OCI-M2 (cell line): ENCODE measurements at regions not wholly inside any gene's neighbourhood (a gene's known extent, or its start where the extent isn't known, plus 50 kb on each side); places are given as distances from the start of the nearest gene placed in this dataset.

Experiments
- DNase-seq: peaks from one replicate; lab custom pipeline; 2025; ENCODE audit not compliant: unreplicated experiment; lab: John Stamatoyannopoulos, UW

DNA sequence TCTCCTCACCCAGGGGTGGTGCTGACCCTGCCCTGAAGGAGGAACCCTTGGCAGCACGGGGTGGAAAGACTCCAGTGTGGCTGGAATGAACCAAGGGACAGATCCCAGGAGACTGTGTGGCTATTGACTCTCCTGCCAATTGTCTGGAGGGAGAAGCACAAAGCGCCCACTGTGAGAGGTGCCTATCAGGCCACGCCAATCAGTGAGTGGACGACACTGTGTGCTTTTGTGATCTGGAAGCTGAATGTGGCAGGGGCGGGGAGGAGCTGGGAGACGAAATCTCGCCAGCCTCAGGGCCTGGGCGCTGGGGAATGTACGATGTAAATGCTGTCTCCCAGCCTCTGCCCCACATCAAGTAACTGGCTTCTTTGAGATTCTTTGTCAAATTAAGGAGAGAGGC, 167.1 kb downstream of the ZBTB18 start:
- DNase-seq, result no peak

DNA sequence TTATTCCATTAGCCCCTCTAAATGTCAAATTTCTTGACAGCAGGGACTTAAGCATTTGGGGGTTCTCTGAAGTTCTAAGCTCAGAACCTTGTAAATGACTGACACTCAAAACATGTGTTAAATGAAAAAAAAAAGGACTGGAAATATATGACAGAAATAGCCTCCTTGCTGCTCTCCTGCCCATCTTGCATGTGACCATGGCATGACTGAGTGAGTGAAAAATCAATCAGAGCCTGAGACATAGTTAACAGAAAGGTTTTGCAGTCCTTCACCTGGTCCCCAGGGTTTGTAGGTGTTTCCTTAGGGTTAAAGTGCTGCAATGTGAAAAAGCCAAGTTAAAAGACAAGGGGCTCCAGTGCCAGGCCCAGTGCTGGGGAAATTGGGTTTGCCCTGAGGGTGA, 168.1 kb downstream of the ZBTB18 start:
- DNase-seq, result no peak

DNA sequence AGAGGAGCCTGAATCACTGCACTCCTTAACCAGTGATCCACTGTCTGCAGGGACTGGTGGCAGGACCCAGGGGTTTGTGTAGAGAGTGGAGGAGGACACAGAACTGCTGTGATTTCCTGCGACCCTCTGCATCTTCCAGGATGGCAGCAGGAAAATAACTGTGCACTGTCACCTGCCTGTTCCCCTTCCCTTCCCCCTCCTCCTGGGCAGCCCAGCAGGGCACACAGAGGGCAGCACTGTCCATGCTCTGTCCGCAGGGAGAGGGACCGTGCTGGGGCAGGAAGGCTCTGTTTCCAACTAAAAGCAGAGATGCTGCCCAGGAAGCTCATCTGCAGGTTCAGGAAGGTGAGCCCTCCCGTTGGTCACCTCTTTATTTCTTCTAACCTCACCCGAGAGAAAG, 168.7 kb downstream of the ZBTB18 start:
- no peak for DNase-seq

DNA sequence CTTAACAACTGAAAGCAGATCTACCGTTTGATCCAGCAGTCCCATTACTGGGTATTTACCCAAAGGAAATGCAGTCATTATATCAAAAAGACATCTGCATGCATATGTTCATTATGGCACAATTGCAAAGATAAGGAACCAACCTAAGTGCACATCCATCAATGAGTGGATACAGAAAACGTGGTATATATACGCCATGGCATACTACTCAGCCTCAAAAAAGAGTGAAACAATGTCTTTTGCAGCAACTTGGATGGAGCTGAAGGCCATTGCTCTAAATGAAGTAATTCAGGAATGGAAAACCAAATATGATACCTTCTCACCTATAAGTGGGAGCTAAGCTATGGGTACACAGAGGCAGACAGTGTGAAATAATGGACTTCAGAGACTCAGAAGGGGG, 169.3 kb downstream of the ZBTB18 start:
- no peak for DNase-seq

DNA sequence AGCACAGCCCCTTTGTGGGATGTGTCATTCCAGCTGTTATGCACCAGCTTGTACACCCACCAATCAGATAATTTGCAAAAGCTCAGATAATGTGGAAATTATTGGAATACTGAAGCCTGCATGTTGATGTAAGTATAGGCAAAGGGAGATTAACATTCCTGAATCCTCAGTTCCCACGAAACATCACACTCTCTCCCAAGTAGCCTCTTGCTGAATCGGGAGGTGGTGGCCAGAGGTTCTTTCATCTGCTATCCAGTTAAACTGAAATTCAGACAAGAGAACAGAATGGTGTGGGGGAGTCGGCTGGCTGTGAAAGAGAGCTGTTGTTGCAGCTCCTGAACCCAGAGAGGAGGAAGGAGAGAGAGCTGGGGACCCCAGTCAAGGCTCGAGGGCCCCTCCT, 170.9 kb downstream of the ZBTB18 start:
- DNase-seq, result no peak

DNA sequence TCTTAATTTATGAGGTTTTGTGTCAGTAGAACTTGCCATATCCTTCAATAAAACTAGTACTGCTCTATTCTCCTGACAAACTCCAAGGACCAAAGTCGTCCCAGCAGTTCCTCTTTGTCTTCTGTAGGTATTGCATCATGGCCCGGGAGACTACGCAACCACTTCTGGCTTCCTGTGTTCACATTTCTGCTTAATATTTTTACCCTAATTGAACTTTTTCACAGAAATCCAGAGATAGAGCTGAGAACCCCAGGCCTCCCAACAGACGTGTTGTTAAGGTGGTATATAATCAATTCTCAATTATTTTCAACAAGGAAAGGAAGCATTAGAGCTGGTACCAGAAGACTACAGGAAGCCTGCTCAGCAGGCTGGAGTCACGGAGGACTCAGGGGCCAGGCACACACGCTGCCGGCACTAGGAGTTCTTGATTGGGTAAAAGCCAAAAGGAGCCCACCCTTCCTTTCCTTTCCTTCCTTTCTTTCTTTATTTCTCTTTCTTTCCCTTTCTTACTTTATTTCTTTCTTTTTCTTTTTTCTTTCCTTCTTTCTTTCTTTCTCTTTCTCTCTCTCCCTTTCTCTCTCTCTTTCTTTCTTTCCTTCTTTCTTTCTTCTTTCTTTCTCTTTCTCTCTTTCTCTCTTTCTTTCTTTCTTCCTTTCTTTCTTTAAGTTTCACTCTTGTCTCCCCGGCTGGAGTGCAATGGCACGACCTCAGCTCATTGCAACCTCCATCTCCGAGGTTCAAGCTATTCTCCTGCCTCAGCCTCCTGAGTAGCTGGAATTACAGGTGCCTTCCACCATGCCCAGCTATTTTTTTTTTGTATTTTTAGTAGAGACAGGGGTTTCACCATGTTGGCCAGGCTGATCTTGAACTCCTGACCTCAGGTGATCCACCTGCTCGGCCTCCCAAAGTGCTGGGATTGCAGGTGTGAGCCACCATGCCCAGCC, 173.7 kb downstream of the ZBTB18 start:
- no peak for DNase-seq

DNA sequence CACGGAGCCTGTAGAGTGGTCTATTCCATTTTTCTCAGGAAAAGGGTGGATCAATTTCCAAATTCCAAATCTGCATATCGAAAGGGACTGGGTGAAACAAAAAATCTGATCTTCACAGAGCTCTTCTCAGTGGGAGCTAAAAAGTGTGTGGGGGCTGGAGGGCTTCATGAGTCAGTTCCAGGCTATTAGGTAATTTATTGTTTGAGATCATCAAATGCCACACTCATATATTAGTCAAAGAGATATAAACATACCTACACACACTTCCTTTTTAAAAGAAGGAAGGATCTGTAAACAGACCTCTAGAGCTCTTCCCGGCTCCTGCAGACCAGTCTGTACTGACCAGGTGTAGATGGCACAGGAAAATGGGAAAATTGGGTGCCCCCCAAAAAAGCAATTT, 175.4 kb downstream of the ZBTB18 start:
- no peak for DNase-seq

DNA sequence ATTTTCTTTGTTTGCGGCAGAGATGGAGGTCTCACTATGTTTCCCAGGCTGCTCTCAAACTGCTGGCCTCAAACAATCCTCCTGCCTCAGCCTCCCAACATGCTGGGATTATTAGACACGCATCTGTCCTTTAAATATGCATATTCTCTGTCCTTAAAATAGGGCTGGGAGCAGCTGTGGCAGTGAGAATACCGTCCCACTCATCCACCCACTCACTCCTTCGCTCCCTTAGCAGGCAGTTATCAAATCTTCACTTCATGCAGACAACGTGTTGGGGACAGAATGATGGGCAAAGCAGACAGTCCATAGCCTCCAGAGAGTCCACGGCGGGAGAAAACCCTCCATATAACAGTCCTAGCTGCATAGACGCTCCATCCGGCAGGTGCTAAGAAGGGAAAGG, 179.4 kb downstream of the ZBTB18 start:
- DNase-seq, result no peak

DNA sequence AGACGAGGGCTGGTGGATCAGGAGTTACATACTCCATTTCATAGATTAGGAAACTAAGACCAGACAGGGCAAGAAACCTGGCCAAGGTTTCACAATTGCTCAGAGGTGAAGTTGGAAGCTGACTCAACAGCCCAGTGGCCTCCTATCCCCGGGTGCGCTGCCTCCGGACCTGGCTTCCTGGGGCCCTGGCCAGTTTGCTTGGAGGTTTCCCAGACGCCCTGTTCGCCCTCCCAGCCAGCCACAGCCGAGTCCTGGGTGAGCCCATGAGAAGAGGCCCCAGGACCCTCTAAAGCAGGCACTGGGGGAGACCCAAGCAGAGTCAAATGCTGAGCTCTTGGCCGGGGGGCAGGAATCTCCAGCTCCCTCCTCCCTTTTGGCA, 180.1 kb downstream of the ZBTB18 start:
- DNase-seq, result no peak

DNA sequence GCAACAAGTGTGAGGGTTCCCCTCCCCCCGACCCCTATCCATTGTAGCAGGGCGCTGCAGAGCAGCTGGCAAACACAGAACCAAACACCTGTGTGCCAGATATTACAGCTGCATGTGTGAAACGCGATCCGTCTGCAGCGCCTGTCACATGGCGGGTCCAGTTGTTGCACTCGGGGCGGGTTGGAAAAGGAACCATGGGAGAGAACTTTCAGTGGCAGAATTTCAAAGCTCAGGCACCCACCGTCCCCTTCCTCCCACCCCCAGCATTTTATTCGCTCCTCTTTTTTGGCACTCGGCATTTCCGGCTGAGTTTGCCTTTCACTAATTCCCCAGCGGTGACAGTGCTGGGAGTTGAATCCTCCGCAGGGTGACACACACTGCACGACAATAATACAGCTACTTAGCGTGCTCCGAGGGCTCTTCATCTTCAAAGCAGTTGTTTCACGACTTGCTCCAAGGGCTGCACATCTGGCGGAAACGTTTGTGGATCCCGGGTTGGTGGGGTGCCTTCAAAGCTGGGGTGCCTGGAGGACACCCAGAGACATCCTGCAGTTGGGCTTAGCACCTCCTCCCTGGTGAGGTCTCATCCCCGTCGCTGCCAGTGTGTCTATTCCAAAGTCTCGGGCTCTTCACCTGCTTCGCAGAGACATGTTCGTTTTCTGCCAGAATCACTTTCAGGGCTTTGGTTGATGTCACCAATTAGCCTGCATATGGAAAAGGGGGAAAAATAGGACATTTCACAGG, 180.7 kb downstream of the ZBTB18 start:
- no peak for DNase-seq

DNA sequence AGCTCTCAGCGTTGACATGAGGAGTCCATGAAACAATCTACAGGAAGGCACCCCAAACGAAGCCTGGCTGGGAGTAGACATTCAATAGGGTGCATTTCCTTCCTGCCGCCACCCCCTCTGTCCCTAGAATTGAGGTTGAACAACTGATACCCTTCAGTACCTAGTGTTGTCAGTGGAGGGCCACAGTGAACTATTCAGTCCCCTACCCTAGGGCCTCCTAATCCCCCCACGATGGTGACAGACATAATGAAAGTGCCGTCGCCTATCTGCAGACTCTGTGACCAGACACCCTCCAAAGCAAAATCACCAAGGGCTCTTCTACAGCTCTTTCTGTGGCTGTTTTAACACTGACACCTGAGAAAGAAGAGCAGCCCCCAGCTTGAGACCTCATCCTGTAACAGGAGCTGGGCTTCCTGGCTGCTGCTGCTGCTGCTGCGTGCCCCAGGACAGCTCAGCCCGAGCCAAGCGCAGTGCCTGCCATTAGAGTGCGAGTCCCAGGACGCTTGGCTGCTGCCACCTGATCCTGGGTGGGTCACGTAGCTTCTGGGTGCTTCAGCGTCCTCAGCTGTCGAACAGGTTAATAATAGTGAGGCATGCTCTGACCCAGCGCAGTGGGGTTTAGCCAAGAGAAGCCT, 183.0 kb downstream of the ZBTB18 start:
- no peak for DNase-seq

DNA sequence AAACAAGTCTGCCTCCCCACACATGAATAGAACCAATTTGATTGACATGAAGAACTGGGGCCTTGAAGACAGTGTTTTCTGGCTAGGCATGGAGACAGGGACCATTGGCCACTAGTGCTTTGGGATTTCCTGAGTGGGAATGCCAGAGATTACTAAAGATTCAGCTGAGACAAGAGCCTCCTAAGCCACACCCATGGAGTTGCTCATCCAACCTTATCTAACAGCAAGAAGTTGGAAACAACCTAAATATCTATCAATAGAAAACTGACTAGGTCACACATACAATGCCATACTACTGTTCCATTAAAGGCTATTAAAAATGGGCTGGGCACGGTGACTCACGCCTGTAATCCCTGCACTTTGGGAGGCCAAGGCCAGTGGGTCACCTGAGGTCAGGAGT, 184.1 kb downstream of the ZBTB18 start:
- no peak for DNase-seq

DNA sequence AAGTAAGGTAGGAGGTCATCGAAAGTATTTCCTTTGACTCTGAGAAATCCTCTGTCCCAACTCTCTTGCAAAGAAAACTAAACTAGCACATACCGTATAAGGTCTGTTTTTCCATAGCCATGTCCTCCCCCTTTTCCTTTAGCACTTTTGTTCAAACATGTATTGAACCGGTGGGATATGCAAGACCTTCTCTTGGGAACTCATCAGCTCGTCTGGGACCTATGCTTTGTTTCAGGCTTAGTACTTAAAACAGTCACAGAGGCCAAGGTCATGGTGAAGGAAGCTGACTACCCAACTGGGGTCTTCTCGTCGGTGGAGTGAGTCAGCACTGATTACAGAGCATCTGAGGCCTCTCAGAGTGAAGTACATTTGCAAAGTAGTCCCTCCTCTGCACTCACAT, 185.0 kb downstream of the ZBTB18 start:
- DNase-seq, result no peak

DNA sequence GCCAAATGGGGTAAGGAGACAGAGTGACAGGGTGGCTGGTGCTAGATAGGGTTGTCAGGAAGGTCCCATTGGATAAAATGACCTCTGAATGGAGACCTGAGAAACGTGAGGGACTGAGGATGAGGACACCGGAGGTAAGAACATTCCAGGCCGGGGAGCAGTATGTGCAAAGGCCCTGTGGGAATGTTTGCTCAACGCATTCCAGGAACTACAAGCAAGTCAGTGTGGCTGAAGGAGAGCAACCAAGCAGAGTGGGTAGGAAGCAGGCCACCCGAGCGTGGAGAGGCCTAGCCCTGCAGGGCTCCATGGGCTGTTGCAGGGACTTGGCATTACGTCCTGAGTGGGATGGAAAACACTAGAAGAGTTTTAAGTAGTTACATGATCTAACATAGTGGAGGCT, 185.6 kb downstream of the ZBTB18 start:
- no peak for DNase-seq

DNA sequence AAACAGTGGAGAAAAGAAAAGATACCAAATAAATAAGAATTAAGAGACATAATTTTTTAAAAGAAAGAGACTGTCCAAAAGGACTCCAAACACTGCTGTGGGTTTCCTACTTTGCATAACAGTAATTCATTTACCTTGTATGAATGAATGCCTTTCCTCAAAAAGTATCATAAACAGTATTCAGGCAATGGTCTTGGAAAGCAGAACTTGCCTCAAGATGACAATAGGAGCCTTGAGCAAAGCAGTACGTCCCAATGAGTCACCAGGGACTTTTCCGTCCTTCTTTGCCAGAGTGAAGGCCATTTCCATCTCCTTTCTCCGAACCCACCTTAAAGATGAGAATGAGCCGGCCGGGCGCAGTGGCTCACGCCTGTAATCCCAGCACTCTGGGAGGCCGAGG, 186.4 kb downstream of the ZBTB18 start:
- no peak for DNase-seq

DNA sequence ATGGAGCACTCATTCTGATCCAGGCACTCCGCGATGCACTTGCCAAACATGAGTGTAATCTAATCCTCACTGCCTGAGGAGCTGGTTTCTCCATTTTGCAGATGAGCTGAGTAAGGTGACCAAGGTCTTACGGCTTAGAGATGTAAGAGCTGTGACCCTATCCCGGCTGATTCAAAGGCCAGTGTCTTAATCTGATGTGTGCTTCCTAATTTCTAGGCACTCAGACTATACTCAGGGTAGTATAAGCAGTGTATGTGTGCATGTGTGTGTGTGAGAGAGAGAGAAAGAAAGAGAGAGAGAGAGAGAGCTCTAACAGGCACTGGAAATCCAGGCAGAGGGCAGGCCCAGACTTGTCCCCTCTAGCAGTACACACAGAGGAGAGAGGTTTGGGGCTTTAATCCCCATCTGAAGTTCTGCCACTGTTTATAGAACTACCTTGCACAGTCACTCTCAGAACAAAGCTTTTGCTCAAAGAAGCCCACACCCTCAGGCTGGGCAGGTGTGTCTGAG, 188.2 kb downstream of the ZBTB18 start:
- no peak for DNase-seq

DNA sequence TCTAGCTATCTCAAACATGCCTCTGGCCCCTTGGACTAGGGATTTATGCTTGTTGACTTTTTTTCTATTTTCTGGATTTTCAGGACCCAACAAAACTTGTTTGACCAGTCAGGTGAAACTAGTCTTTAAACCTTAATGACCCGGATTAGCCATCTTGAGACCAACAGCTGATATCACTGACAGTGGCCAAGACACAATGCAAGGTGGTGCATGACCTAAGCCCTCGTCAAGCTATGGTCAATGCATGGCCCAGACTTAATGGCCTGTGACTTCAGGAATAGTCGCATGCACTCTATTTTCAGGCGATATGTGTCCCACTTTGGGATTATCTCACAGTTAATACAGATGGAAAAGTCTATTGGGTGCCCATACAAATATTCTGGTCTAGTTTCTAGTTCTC, 190.4 kb downstream of the ZBTB18 start:
- DNase-seq, result no peak

DNA sequence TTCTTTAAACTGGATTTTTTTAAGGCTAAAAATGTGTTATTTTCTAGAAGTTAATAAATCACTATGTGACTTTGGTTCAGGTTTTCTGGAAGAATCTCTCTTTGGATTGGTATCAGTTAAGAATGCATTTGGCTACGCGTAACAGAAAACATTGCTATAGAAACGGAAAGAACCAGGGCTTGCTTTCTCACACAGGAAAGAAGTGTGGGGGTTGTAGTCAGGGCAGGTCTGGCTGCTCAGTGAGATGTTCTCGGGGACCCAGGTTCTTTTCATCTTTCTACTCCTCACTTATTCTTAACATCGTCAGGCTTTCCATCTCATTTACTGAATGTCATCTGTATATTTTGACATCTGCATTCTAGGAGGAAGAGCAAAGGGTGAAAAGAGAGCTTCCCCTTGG, 191.4 kb downstream of the ZBTB18 start:
- no peak for DNase-seq

DNA sequence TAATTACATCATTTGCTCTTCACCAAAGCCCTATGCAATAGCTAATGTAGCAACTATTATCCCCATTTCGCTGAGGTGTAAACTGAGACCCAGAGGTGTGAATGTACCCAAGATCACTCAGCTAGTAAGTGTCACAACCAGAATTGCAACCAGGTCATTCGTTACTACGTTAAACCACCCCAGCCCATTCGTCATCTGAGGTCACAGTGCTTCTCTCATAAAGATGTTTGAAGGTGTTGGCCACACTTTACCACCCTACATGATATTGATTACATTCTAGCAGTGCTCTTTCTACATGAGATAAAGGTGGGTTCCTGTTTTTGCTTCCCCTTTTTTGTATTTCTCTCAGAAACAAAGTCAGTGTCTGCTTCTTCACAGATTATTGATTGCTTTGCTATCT, 195.3 kb downstream of the ZBTB18 start:
- DNase-seq, result no peak

DNA sequence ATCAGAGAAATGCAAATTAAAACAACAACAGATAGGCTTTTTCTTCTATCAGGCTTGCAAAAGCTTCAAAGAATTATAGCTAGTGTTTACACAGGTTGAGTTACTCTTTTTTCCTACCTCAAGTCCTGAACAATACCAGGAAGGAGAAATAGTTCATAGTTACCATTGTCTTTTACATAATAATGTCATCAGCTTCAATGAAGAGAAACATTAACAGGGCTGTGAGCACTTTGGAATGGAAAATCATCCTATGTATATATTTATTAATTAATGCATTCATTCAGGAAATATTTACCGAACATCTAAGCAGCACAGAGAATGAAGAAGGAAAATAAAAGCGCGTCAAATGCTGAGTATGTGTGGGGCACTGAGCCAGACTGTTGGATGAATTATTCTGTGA, 197.3 kb downstream of the ZBTB18 start:
- no peak for DNase-seq

DNA sequence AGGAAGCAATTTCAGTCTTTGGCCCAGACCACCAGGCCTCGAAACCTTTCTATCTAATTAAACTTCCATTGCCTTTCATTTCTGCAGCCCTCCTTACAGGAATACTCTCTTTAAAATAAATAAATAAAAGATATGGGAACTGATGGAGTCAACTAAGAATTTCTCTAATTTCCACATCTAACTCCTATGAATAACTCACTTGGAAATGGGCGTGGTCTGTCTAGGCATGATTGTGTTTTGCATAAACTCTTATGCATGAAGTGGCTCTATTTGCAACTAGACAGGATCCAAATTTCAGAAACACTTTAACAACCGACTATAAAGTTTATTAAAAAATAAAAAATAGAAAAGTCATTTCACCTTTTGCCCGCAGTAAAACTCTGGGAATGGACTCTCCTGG, 199.5 kb downstream of the ADSS2 start:
- no peak for DNase-seq

DNA sequence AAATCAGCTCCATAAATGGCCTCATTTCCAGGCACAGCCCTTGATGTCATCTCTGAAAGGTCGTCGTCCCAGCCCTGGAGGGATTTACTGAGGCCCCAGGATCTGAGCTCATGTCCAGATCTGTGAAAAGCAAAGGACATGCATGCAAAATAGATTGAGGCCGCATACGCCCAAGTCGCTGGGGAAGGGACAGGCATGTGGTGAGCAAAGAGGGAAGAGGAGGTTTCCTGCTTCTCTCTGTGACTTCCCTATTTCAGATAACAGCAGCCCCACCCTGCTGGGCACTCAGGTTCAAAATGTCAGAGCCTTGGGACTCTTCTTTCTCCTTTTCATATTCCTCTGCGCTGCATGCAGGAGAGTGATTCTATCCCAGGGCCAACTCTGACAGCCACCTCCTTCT, 197.2 kb downstream of the ADSS2 start:
- peak; percentile 21 for DNase-seq
